ENCODE measurements at regions not wholly inside any gene's neighbourhood (a gene's known extent, or its start where the extent isn't known, plus 50 kb on each side); places are given as distances from the start of the nearest gene placed in this dataset.

DNA sequence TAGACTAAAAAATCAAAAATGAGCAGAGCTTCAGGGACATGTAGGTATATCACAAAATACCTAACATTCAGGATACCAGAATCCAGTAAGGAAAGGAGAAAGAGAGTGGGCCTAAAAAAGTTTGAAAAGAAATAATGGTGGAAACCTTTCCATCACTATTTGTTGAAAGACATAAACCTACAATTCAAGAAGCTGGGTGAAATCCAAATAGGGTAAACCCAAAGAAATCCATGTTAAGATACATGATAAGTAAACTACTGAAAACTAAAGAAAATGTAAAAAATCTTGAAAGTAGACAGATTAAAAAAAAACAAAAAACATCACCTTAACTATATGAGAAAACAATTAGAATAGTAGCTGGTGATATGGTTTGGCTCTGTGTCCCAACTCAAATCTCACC is 76.7 kb upstream of the COMTD1 start:
- TF ChIP-seq, protein P1, sequence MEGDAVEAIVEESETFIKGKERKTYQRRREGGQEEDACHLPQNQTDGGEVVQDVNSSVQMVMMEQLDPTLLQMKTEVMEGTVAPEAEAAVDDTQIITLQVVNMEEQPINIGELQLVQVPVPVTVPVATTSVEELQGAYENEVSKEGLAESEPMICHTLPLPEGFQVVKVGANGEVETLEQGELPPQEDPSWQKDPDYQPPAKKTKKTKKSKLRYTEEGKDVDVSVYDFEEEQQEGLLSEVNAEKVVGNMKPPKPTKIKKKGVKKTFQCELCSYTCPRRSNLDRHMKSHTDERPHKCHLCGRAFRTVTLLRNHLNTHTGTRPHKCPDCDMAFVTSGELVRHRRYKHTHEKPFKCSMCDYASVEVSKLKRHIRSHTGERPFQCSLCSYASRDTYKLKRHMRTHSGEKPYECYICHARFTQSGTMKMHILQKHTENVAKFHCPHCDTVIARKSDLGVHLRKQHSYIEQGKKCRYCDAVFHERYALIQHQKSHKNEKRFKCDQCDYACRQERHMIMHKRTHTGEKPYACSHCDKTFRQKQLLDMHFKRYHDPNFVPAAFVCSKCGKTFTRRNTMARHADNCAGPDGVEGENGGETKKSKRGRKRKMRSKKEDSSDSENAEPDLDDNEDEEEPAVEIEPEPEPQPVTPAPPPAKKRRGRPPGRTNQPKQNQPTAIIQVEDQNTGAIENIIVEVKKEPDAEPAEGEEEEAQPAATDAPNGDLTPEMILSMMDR (IDR thresholded peaks at IDR 0.05; ENCODE audit: borderline replicate concordance, extremely low read depth, low read length, poor library complexity, severe bottlenecking): no peak
- TF ChIP-seq EZH2 (IDR thresholded peaks at IDR 0.05; ENCODE audit: borderline replicate concordance, low read depth, low read length, severe bottlenecking): no peak

Measured in DND-41 (cell line).